ENCODE measurements at regions not wholly inside any gene's neighbourhood (a gene's known extent, or its start where the extent isn't known, plus 50 kb on each side); places are given as distances from the start of the nearest gene placed in this dataset.

DNA sequence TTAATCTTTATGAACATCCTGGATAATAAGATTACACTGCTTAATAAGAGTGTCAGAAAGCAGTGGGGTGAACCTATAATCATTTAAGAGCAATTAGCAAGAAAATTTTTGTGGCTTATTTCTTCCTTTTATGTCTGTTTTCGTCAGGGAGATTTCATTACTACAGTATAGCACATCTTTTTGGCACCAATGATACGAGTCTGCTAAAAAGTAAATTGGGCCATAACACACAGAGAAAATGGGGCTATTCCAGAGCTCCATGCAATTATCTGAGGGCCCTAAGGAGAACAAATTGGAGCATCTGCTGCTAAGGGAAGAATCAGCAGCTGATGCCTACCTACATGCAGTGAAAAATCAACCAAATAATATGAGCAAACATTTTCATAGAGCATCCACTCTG lies 330.3 kb upstream of the NCAM2 start:
- H3K27ac ChIP-seq, result no peak overlapping the region
- TF ChIP-seq, protein P1, sequence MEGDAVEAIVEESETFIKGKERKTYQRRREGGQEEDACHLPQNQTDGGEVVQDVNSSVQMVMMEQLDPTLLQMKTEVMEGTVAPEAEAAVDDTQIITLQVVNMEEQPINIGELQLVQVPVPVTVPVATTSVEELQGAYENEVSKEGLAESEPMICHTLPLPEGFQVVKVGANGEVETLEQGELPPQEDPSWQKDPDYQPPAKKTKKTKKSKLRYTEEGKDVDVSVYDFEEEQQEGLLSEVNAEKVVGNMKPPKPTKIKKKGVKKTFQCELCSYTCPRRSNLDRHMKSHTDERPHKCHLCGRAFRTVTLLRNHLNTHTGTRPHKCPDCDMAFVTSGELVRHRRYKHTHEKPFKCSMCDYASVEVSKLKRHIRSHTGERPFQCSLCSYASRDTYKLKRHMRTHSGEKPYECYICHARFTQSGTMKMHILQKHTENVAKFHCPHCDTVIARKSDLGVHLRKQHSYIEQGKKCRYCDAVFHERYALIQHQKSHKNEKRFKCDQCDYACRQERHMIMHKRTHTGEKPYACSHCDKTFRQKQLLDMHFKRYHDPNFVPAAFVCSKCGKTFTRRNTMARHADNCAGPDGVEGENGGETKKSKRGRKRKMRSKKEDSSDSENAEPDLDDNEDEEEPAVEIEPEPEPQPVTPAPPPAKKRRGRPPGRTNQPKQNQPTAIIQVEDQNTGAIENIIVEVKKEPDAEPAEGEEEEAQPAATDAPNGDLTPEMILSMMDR (conservative IDR thresholded peaks at IDR 0.05), result no peak
- TF ChIP-seq ZFX (IDR thresholded peaks at IDR 0.05), result no peak

DNA sequence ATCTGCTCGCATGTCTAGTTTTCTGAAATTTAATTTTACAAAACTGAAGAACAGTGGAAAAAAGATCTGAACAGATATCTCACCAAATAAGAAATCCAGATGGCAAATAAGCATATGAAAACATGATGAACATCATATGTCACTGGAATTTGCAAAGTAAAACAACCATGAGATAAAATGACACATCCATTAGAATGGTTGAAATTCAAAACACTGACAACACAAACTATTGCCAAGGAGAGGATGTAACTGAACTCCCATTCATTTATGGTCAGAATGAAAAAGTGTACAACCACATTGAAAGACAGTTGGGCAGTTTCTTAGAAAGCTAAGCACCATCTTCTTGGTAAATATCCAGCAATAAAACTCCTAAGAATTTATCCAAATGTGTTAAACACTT lies 312.7 kb upstream of the NCAM2 start:
- TF ChIP-seq, protein P1 (conservative IDR thresholded peaks at IDR 0.05), result no peak
- TF ChIP-seq ZFX (IDR thresholded peaks at IDR 0.05), result no peak
- no peak overlapping the region for H3K27ac ChIP-seq

DNA sequence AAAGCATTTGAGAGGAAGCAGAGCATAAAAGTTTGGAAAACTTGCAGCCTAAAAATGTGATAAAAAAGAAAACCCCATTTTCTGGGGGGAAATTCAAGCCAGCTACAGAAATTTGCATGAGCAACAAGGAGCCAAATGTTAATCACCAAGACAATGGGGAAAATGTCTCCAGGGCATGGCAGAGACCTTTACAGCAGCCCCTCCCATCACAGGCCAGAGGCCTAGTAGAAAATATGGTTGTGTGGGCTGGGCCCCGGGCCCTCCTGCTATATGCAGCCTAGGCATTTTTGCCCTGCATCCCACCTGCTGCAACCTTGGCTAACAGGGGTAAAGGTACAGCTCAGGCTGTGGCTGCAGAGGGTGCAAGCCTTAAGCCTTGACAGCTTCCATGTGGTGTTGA lies 299.6 kb upstream of the NCAM2 start:
- H3K27ac ChIP-seq, result no peak overlapping the region
- TF ChIP-seq ZFX (IDR thresholded peaks at IDR 0.05), result no peak
- TF ChIP-seq, protein P1 (conservative IDR thresholded peaks at IDR 0.05), result no peak

DNA sequence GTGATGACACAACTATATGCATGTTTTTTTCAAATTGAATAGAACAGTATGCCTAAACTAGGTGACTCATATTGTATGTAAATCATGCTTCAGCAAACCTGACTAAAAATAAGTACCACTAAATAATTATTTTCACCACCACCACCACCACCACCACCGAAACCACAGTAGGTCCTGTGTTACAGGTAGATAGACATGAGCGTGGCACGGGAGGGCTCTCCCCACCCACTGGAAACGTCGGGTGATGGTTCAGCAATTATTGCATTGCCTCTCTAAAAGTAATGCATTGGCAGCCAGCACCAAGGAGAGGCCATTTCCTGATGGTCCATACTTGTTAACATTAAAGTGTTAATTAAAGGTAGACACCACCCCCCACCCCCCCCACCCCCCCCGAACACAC lies 297.0 kb upstream of the NCAM2 start:
- no peak overlapping the region for H3K27ac ChIP-seq
- TF ChIP-seq, protein P1 (conservative IDR thresholded peaks at IDR 0.05), result no peak
- no peak for TF ChIP-seq ZFX (IDR thresholded peaks at IDR 0.05)

DNA sequence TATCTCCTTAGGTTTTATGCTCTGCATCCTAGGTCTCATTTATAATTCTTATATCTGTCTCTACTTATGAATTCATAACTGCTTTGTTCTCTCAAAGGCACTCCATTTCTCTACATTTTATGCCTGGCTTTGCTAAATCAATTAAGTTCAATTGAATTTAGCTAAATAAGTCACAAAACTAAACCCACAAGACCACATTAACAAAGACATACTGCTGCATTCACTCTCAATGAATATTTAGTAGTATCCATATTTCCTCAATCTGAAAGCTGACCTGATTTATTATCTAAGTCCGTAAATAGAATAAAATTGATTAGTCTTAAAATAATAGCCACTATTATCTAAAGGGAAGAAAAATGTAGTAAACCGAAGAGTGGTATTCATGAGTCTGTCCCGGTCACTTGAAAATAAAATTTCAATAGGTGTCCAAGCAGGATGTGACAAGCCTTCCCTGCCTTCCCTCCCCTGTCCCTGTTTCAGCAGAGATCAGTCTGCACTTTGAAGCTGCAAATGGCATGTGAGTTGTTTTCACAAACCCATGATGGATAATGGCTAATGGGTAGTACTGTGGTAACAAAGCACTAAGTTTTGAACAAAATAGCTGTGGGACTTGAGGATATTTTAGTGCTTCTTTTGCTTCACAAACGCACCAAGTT lies 295.0 kb upstream of the NCAM2 start:
- no peak overlapping the region for H3K27ac ChIP-seq
- TF ChIP-seq, protein P1 (conservative IDR thresholded peaks at IDR 0.05), result no peak
- no peak for TF ChIP-seq ZFX (IDR thresholded peaks at IDR 0.05)

DNA sequence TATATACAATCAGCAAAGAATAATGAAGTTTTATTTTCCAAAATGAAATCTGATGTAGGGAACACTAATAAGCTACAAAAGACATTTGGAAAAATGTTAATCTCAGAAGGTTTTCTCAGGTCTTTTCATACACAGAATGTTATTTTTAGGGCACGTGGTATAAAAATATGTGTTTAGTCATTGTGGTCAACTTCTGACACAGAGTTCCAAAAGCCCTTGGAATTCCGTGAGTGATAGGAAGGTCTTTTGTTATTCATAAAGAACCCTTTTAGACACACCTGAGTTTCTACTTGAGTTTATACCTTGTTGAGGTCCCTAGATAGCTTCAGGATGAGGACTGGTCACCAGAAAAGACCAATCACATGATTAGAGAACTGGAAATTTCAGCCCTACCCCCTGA lies 277.6 kb upstream of the NCAM2 start:
- H3K27ac ChIP-seq, result no peak overlapping the region
- TF ChIP-seq, protein P1 (conservative IDR thresholded peaks at IDR 0.05), result no peak
- TF ChIP-seq ZFX (IDR thresholded peaks at IDR 0.05), result no peak

DNA sequence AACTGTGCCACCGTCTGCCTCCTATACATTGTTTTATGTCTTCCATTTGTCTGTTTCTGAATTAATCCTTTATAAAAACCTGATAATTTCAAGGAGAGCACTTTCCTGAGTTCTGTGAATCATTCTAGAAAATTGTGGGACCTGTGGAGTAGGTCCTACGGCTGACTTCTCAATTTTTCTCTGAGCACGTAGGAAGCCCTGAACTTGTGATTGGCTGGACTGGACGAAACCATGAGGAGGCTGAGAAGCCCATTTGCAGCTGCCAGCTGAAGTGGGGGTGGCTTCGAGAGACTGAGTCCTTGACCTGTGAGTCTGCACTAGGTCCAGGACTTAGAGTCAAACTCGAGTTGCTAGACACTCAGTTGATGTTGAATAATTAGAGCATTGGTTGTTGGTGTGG lies 277.1 kb upstream of the NCAM2 start:
- no peak for TF ChIP-seq ZFX (IDR thresholded peaks at IDR 0.05)
- TF ChIP-seq, protein P1 (conservative IDR thresholded peaks at IDR 0.05), result no peak
- H3K27ac ChIP-seq, result no peak overlapping the region
